ENCODE measurements at regions not wholly inside any gene's neighbourhood (a gene's known extent, or its start where the extent isn't known, plus 50 kb on each side); places are given as distances from the start of the nearest gene placed in this dataset.
"Not testable (repeated sequence)": the region's sequence is repeated elsewhere in the genome, so short reads cannot be mapped to it uniquely, and the experiment has no call there.

DNA sequence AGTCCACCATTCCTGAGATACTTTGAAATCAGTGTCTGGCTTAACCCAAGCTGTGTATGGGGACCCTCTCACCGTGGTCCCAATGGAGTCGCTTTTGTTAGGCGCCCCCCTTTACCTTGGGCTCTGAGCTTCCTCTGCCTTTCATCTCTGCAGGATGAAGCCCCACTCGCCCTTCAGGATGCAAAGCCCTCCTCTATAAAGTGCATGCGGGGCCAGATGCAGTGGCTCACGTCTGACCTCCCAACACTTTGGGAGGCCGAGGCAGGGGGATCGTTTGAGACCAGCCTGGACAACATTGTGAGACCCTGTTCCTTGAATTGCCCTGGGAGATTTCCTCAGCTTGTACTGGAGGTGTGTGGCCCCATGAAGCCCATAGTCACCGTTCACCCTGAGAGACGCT lies 54.7 kb upstream of the APOD start:
- TF ChIP-seq, protein P1, sequence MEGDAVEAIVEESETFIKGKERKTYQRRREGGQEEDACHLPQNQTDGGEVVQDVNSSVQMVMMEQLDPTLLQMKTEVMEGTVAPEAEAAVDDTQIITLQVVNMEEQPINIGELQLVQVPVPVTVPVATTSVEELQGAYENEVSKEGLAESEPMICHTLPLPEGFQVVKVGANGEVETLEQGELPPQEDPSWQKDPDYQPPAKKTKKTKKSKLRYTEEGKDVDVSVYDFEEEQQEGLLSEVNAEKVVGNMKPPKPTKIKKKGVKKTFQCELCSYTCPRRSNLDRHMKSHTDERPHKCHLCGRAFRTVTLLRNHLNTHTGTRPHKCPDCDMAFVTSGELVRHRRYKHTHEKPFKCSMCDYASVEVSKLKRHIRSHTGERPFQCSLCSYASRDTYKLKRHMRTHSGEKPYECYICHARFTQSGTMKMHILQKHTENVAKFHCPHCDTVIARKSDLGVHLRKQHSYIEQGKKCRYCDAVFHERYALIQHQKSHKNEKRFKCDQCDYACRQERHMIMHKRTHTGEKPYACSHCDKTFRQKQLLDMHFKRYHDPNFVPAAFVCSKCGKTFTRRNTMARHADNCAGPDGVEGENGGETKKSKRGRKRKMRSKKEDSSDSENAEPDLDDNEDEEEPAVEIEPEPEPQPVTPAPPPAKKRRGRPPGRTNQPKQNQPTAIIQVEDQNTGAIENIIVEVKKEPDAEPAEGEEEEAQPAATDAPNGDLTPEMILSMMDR (IDR thresholded peaks at IDR 0.05): not testable (repeated sequence)
- TF ChIP-seq POLR2A (IDR thresholded peaks at IDR 0.05; ENCODE audit: low read depth); POLR2AphosphoS5 (IDR thresholded peaks at IDR 0.05); EP300 (IDR thresholded peaks at IDR 0.05): not testable (repeated sequence)
